PC-3 (cell line): ENCODE measurements at regions not wholly inside any gene's neighbourhood (a gene's known extent, or its start where the extent isn't known, plus 50 kb on each side); places are given as distances from the start of the nearest gene placed in this dataset.

Experiments used
- ATAC-seq: fragments of 200-7000 bp; cut with Tn5 transposase; 2 replicates; pipeline ENCODE4 v1.9.1; 2020; ENCODE audit warnings: mild to moderate bottlenecking, moderate library complexity
- BruUV-seq: library from RNA; stranded (reverse); fragments of 400-500 nt; replicated peaks from 2 replicates; lab custom pipeline; 2021; lab: Mats Ljungman, UMichigan
- CTCF ChIA-PET: fragments of 300-600 bp; sonication (Branson Sonifier 250); formaldehyde crosslinking; loops from one replicate; lab custom pipeline; 2022; ENCODE audit warnings: antibody characterized with exemption; lab: Charles Lee
- POLR2A ChIA-PET: fragments of 300-600 bp; sonication (Branson Sonifier 250); formaldehyde crosslinking; loops from one replicate; lab custom pipeline; 2022; ENCODE audit warnings: antibody characterized with exemption; ENCODE audit not compliant: unreplicated experiment; lab: Charles Lee
- DNase-seq: peaks from one replicate; pipeline ENCODE4 v3.0.0-alpha.2; 2015
- H2AFZ ChIP-seq: fragments of 300-600 bp; sonication (generic); 2 replicates; pipeline ENCODE4 v1.6.0; 2016; ENCODE audit warnings: antibody characterized with exemption, low read length
- H3F3A ChIP-seq: fragments of 300-600 bp; sonication (generic); one replicate; pipeline ENCODE4 v1.6.0; 2017; ENCODE audit warnings: antibody characterized with exemption, low read length, control low read depth, mild to moderate bottlenecking; ENCODE audit not compliant: unreplicated experiment
- H3K27ac ChIP-seq: fragments of 300-600 bp; sonication (generic); 2 replicates; pipeline ENCODE4 v1.5.1; 2016; ENCODE audit warnings: mild to moderate bottlenecking, low read length
- H3K27me3 ChIP-seq: fragments of 300-600 bp; sonication (generic); 2 replicates; pipeline ENCODE4 v1.6.1; 2016; ENCODE audit warnings: low read length, mixed read lengths
- H3K36me3 ChIP-seq: fragments of 300-600 bp; sonication (generic); 2 replicates; pipeline ENCODE4 v1.6.1; 2016; ENCODE audit warnings: low read depth, mixed run types, low read length, mixed read lengths
- H3K4me1 ChIP-seq: fragments of 300-600 bp; sonication (generic); 2 replicates; pipeline ENCODE4 v1.5.1; 2016; ENCODE audit warnings: low read length; ENCODE audit not compliant: insufficient read depth
- H3K4me2 ChIP-seq: fragments of 300-600 bp; sonication (generic); 2 replicates; pipeline ENCODE4 v1.6.0; 2016; ENCODE audit warnings: low read length
- H3K4me3 ChIP-seq: fragments of 300-600 bp; sonication (generic); 2 replicates; pipeline ENCODE4 v1.5.1; 2016; ENCODE audit warnings: mild to moderate bottlenecking, low read length, mixed read lengths
- H3K79me2 ChIP-seq: fragments of 300-600 bp; sonication (generic); 2 replicates; pipeline ENCODE4 v1.6.1; 2017; ENCODE audit warnings: low read length, mixed read lengths
- H3K9ac ChIP-seq: fragments of 300-600 bp; sonication (generic); 2 replicates; pipeline ENCODE4 v1.6.0; 2016; ENCODE audit warnings: mild to moderate bottlenecking, low read length
- H3K9me2 ChIP-seq: fragments of 300-600 bp; sonication (generic); replicated peaks from 2 replicates; pipeline ENCODE4 v1.6.1; 2016; ENCODE audit warnings: mixed run types, low read length, mixed read lengths
- H3K9me3 ChIP-seq: fragments of 300-600 bp; sonication (generic); 2 replicates; pipeline ENCODE4 v1.6.1; 2016; ENCODE audit warnings: low read length, mixed read lengths
- H4K20me1 ChIP-seq: fragments of 300-600 bp; sonication (generic); 2 replicates; pipeline ENCODE4 v1.6.1; 2016; ENCODE audit warnings: low read length, mixed read lengths
- EZH2 ChIP-seq: fragments of 300-600 bp; sonication (generic); IDR thresholded peaks from one replicate; pipeline ENCODE4 v1.6.1; 2017; ENCODE audit warnings: antibody characterized with exemption, mild to moderate bottlenecking, low read length; ENCODE audit not compliant: unreplicated experiment
- EZH2phosphoT487 ChIP-seq: fragments of 300-600 bp; sonication (generic); IDR thresholded peaks from 2 replicates; pipeline ENCODE4 v1.6.1; 2018; ENCODE audit warnings: mild to moderate bottlenecking, antibody characterized with exemption, low read length, borderline replicate concordance
- intact Hi-C: fragments of 100-400 bp; cut with micrococcal nuclease; formaldehyde crosslinking; loops from 2 replicates; pipeline ENCODE4 v1.9.0; 2023
- TF ChIP-seq, protein P1 (sequence below): fragments of 300-600 bp; sonication (generic); conservative IDR thresholded peaks from 2 replicates; pipeline ENCODE4 v1.5.1; 2017; ENCODE audit warnings: antibody characterized with exemption, low read depth, mild to moderate bottlenecking, low read length

DNA sequence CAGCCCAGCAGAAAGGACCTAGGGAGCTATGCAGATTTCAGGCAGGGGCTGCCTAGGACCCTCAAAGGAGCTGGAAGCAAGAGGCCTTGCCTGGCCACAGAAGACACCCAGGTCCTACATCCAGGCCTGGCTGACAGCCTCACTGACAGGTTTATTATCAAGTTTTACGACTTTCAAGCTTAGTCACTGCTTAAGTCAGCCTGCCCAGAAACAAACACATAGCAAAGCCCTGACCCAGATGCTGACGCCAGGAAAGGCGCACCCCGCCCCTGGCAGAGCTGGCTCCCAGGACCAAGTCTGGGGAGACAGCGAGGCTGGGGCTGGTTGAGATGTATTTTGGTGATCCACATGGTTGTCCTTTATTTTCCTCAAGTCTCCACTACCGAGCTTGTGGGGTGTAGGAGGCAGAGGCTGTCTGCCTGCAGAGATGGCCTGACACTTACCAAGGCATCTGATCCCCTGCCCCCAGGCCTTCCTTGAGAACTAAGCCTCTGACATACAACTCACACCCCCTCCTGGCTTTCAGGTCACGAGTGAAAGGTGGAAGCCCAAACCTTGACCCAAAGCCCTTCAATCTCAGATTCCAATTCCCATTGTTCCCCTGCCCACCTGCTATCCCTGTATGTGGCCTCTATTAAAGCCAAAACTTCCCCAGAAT is 80.7 kb upstream of the EMX2 start:
- no peaks in the 10 kb centered on the region for H3K79me2 ChIP-seq
- DNase-seq: peak; percentile 91
- H3K27me3 ChIP-seq: no peaks in the 10 kb centered on the region
- POLR2A ChIA-PET: no interaction called here
- no peaks in the 10 kb centered on the region for H3K9me3 ChIP-seq
- H2AFZ ChIP-seq: peak overlapping the region; percentile 42
- no peak overlapping the region for H3K4me3 ChIP-seq
- intact Hi-C loops: loop anchor here (5.0 kb wide), 1 partner anchor 90 kb away; no protein-coding TSS in a partner anchor
- CTCF ChIA-PET: interaction anchor here (1.1 to 1.4 kb wide), 2 partner anchors 19 to 20 kb away, joined by 4 read pairs; no protein-coding TSS in a partner anchor
- peak; percentile 95 for ATAC-seq
- H3F3A ChIP-seq: no peaks in the 10 kb centered on the region
- H3K9ac ChIP-seq: peak overlapping the region; percentile 56
- H3K36me3 ChIP-seq: no peaks in the 10 kb centered on the region
- TF ChIP-seq EZH2phosphoT487: no peak
- TF ChIP-seq, protein P1, sequence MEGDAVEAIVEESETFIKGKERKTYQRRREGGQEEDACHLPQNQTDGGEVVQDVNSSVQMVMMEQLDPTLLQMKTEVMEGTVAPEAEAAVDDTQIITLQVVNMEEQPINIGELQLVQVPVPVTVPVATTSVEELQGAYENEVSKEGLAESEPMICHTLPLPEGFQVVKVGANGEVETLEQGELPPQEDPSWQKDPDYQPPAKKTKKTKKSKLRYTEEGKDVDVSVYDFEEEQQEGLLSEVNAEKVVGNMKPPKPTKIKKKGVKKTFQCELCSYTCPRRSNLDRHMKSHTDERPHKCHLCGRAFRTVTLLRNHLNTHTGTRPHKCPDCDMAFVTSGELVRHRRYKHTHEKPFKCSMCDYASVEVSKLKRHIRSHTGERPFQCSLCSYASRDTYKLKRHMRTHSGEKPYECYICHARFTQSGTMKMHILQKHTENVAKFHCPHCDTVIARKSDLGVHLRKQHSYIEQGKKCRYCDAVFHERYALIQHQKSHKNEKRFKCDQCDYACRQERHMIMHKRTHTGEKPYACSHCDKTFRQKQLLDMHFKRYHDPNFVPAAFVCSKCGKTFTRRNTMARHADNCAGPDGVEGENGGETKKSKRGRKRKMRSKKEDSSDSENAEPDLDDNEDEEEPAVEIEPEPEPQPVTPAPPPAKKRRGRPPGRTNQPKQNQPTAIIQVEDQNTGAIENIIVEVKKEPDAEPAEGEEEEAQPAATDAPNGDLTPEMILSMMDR: no peak
- no peak for TF ChIP-seq EZH2
- peak overlapping the region; percentile 90 for H3K27ac ChIP-seq
- BruUV-seq: no TSS peak
- no peaks in the 10 kb centered on the region for H4K20me1 ChIP-seq
- H3K4me1 ChIP-seq: peaks cover 31% of the 10 kb centered on the region
- H3K9me2 ChIP-seq: no peaks in the 10 kb centered on the region
- H3K4me2 ChIP-seq: peak overlapping the region; percentile 59

GRCh38 chr10:117460846-117461765 is 81.4 kb upstream of the EMX2 start:
- Histone ChIP-seq H3K36me3 (no peaks in the 10 kb centered on the region), H3K4me3 (no peak overlapping the region), H3K4me2 (peak overlapping the region; percentile 59), H3F3A (no peaks in the 10 kb centered on the region), H3K9ac (peak overlapping the region; percentile 49), H3K4me1 (peaks cover 39% of the 10 kb centered on the region), H3K9me3 (no peaks in the 10 kb centered on the region), H2AFZ (no peak overlapping the region), H3K27me3 (no peaks in the 10 kb centered on the region), H4K20me1 (no peaks in the 10 kb centered on the region), H3K9me2 (no peaks in the 10 kb centered on the region), H3K79me2 (no peaks in the 10 kb centered on the region), H3K27ac (peak overlapping the region; percentile 90)
- intact Hi-C loops: loop anchor here (5.0 kb wide), 1 partner anchor 89 kb away; no protein-coding TSS in a partner anchor
- DNase-seq (peak; percentile 46), ATAC-seq (peak; percentile 23)
- POLR2A ChIA-PET: no interaction called here
- CTCF ChIA-PET: interaction anchor here (1.1 to 1.4 kb wide), 2 partner anchors 18 to 19 kb away, joined by 4 read pairs; no protein-coding TSS in a partner anchor
- TF ChIP-seq, protein P1: no peak
- TF ChIP-seq EZH2 (no peak), EZH2phosphoT487 (no peak)
- no TSS peak for BruUV-seq
